Renal pelvis (tissue), 1 donor: ENCODE measurements at regions not wholly inside any gene's neighbourhood (a gene's known extent, or its start where the extent isn't known, plus 50 kb on each side); places are given as distances from the start of the nearest gene placed in this dataset.
"Not testable (repeated sequence)": the region's sequence is repeated elsewhere in the genome, so short reads cannot be mapped to it uniquely, and the experiment has no call there.

Experiments
- DNase-seq: peaks from one replicate; pipeline ENCODE4 v3.0.0-alpha.2; 2013

DNA sequence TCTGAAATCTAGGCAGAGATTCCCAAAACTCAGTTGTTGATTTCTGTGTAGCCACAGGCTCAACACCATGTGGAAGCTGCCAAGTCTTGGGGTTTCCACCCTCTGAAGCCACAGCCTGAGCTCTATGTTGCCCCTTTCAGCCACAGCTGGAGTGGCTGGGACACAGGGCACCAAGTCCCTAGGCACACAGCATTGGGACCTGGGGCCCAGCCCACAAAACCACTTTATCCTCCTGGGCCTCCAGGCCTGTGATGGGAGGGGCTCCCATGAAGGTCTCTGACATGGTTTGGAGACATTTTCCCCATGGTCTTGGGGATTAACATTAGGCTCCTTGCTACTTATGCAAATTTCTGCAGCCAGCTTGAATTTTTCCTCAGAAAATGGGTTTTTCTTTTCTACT lies 186.0 kb upstream of the SPOPL start:
- DNase-seq: not testable (repeated sequence)

DNA sequence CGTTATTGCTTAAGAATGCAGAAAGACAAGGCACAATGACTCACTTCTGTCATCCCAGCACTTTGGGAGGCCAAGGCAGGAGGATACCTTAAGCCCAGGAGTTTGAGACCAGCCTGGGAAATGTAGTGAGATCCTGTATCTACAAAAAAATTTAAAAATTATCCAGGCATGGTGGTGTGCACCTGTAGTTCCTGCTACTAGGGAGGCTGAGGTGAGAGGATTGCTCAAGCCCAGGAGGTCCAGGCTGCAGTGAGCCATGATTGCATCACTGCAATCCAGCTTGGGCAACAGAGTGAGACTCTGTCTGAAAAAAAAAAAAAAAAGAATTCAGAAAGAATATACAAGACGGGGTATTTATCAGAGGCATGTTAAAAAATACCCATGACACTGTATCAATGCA lies 182.0 kb upstream of the SPOPL start:
- no peak for DNase-seq

DNA sequence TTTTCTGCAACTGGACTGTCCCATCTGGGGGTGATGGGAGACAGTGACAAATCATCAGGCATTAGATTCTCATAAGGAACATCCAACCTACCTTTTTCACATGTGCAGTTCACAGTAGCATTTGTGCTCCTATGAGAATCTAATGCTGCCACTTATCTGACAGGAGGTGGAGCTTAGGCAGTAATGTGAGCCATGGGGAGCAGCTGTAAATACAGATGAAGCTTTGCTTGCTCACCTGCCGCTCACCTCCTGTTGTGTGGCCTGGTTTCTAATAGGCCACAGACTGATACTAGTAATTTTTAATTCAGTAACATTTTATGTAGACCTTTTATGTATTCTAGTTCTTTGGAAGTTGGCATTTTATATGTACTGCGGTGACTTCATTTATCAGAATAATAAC lies 180.1 kb upstream of the SPOPL start:
- no peak for DNase-seq

DNA sequence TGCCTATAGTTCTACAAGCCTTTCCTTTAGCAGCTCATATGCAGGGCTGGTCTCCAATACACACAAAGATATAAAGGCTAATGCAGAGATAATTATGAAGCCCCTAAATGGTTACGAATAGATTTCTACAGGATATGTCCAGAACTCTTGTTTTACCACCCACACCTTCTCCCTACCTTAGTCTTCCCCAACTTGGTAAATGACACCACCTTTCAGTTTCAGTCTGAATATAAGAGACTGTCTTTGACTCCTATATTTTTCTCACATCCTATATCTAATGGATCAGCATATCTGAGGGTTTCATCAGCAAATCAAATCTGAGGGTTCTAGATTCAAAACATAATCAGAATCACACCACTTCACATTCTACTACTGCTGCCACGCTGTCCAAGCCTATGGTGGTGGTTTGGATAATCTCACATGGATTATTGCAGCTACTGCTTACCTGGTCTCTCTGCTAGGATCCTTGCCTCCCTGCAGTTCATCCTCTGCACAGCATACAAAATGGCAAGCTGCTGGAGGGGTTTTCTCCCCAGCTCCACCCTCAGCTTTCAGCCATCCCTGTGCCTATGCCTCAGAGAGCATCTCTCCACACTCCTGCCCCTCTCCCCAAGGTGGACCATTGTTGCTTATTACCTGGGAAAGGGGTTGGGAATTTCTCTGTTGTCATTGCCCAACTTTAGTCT lies 178.0 kb upstream of the SPOPL start:
- DNase-seq: no peak

DNA sequence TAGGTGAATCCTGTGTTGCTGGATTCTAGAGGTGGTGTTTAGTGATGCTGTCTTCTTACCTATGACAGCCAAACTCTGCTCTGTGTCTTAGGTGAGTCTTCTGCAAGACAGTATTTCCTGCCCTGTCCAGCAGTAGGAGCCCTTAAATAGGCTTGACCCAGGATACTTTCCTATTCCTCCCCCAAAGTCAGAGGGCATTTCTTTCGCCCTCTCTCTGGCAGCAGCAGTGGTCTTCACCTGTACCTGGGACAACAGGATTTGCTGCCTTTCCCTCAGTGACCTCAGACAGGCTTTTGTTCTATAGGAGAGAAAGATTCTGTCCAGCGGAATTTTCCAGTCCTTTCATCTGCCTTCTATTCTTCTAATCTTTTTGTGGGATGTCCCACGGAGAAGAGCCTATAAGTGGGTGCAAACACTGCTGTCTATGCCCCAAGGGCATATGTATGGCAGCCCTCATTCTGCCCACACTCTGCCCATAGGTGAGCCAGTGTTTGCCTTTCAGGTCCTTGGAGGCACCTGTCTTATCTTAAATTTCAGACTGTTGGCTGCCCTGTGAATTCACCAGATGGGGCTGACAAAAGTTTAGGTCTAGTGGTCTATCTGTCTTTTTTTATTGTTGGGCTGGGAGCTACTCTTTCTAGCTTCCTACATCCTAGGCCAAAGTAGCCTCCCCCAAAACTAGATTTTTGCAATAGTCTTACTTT lies 177.3 kb upstream of the SPOPL start:
- no peak for DNase-seq

DNA sequence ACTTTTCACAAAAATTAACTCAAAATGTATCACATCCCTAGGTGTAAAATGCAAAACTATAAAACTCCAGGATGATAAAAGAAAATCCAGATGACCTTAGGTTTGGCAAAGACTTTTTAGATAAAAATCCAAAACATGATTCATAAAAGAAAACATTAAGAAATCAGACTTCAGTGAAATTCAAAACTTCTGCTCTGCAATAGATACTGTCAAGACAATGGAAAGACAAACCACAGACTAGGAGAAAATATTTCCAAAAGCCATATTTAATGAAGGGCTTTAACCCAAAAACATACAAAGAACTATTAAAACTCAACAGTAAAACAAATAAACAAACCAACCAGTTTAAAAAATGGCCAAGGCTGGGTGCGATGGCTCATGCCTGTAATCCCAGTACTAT lies 173.6 kb upstream of the SPOPL start:
- no peak for DNase-seq

DNA sequence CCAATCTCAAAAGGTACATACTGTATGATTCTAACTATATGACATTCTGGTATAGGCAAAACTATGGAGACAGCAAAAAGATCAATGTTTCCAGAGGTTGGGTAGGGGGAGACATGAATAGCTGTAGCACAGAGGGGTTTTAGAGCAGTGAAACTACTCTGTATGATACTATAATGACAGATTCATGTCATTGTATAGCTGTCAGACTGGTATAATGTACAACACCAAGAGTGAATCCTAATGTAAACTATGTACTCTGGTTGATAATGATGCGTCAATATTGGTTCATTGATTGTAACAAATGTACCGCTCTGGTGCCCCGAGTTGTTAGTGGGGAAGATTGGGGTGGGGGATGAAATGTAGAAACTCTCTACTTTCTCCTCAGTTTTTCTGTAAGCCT lies 172.4 kb upstream of the SPOPL start:
- DNase-seq: no peak

DNA sequence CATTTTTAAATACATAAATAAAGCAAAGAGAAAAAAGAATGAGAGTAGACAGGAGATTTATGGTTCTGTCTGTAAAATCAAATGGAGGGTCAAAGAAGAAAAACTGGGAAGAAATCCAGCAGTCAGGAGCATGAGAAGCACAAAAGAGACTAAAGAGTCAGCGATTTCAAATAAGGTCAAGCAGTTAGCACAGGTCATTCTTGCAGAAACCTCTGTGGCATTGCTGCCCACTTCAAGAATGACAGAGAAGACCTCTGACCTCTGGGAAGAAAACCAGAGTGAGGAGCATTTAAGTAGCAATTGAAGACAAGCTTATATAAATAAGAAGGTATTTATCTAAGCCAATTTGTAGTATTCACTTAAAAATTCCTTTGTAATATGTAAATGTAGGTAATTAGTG lies 172.0 kb upstream of the SPOPL start:
- no peak for DNase-seq

DNA sequence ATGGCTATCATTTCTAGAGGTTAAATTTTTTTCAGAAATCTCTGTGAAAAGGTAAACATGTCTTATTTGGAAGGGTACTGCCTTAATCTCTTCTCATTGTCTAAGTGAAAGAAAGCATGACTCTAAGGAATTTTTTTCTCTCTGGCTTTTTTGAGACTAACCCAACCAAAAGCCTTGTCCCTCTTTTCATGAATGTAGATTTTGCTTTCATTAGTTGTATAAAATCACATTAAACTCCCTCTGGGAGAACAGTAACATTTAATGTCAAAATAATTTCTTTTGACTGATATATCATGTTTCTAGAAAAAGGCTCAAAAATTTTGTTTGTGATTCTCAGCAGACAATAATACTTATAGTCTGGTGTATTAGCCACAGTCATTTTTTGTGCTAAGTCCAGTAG lies 168.4 kb upstream of the SPOPL start:
- no peak for DNase-seq

DNA sequence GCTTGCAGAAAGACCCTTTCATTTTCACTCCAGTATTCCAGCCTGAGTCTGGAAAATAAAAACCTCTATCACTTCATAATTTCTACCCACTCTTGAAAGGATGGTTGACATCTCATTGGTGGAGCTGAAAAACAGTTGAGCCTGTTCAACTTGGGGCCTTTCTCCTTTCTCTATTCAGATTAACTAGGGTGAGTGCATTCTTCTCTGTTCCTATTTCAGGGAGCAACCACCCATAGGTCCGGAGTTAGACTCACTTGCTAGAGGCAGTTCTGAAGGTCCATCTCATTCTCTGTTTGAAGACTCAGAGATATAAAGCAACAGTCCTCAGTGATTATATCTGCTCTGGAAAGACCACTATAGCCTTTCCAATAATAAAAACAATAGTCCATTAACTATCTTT lies 167.9 kb upstream of the SPOPL start:
- no peak for DNase-seq

DNA sequence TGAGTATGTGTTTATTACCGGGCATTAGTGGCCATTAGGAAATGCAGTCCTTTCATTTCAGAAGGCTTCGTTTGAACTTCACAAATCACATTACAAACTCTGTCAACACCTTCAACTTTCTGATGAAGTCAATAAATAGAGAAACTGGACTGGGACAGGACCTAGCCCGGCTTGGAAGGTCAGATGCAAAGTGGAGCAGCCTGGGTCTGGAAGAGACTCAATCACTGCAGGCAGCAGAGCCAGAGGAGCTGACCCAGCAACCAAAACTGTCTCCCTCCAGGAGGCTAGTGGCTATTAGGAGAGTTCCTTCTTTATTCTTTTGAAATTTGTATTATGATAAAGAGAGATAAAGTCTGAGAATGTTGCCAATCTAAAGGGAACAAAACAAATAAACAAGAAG lies 167.2 kb upstream of the SPOPL start:
- DNase-seq: no peak

DNA sequence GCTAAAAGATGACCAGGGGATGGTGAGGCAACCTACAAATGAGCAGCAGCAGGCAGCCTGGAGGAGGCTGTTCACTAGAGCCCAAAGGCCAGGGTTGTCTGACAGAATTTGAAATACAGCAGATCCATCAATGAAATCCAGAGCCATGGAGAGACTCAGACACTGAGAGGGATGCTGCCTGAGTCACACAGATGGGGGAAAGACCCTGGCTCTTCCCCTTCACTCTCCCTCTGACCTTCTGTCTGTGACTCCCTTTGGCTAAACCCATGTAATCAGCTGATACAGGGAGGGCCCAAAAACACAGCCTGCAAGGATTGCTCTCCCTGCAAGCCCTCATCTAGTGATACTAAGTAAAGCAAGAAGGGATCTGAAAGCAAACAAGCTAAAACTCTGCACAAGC lies 166.5 kb upstream of the SPOPL start:
- DNase-seq: no peak

DNA sequence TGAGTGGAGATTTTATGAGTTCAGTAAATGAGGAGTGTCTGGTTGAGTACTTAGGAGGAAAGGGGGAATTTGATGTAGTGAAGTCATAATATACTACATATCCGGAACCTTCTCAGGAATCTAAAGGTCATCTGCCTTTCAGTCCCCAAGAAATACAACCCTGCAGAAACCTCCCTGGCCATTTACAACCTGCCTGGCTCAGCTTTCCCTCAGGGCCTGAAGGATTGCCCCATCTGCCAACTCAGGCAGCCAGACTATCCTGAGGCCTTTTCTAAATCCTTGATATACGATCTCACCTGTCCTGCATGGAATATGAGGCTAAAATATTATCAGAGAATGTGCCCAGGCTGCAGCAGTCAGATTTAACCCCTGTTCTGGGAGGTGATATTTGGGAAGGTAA lies 165.4 kb upstream of the SPOPL start:
- no peak for DNase-seq

DNA sequence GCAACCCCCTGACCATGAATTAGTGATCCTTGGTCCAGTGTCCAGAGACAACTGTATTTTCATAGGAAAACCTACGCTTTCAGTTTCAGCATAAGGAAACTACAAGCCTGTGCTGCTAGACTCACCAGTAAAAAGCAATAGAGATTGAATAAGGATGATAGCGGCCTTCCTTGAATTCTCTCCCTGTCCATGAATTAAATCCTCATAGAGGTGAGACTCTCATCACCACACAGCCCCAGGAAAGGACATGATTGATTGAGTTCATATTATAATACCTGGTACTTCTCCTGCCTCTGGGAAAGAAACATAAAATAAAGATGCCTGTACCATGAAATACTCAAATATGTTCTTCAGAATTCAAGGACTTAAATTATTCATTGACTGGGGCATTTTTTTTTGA lies 146.3 kb upstream of the SPOPL start:
- DNase-seq: no peak

DNA sequence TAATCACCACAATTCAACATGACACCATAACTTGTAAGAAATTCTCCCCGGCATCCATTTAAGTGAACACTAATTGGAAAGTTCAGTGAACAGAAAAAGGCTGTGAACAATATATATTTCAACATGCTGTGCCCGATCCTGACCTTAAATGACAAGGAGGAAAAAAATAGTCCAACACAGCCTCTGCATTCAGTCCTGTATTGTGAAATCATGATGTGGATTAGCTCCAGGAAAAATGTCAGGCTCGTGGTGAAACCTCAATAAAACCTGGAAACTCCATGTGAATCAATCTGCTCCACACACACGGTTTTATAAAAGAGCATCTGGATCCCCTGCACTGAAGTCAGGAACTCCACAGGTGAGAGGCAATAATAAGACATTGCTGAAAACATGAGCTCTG lies 145.4 kb upstream of the SPOPL start:
- DNase-seq: no peak

DNA sequence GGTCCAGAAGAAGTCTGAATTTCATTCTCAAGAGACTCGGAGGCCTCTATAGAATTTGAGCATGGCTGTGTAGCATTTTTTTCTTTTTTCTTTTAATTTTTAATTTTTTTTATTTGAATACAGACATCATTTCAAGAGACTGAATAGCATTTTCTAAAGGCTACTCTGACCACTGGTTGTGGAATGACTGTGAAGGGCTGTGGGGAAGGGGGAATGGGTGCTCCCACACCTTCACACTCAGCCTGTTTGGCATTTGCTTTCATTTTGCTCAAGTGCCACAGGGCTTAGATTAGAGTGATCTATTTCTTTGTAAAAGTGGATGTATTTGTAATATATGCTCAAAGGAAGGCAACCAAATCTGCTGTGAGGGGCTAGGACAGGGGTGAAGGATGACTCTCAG lies 142.0 kb upstream of the SPOPL start:
- no peak for DNase-seq

DNA sequence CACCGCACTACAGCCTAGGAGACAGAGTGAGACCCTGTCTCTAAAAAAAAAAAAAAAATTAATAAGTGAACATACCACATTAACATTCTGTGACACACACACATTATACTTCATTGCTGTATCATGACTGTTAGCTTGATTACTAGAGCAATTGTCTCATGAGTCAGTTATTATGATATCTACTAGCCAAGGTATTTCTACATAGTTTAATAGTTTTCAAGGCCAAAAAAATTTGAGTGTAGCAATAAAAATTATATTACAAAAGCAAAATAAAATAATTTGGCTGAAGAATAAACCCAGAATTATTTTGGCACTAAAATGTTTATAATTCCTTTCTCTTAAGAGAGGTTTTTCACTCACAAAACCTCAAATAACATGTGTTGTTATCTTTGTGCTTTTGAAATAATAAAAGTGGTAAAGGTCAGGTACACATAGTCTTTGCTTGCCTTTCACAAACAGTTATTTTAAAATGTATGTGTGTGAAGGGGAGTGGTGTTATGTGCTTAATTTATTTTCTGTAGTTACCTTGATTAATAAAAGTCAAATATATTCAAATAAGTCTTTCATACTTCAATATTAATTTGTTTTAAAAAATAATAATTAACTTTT lies 136.9 kb upstream of the SPOPL start:
- DNase-seq: no peak

DNA sequence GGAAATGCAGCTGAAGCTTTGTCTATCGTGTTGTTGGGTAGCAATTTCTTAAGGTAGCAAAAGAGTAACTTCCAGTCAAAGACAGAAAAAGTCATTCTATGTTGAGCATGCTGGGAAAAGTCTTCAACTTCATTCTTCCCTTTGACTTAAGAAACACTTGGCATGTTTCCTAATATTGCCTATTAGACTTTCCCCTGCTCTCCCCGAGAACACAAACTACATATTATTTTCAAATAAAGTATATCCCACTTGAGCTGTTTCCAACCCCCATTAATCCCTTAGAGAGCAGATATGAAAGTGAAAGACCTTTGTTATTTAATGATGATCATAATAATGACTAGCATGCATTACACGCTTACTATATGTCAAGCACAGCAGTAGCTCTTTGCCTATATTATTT lies 136.0 kb upstream of the SPOPL start:
- DNase-seq: no peak

DNA sequence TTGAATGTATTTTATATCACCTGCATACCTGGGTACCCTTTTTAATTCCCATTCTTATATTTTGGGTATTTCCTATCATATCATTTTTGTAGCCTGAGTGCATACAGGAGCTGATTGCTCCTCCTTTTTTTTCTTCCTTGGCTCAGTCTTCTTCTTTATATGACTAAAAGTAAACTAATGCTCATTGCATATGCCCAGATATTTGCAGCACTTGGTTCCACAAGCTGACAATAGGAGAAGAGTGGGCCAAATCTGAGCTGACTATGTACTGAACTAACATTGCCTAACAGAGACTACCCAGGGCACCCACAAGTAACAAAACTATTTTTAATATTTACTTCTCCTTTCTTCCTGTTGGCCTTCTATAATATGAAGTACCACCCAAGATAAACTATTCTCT lies 131.7 kb upstream of the SPOPL start:
- DNase-seq: no peak

DNA sequence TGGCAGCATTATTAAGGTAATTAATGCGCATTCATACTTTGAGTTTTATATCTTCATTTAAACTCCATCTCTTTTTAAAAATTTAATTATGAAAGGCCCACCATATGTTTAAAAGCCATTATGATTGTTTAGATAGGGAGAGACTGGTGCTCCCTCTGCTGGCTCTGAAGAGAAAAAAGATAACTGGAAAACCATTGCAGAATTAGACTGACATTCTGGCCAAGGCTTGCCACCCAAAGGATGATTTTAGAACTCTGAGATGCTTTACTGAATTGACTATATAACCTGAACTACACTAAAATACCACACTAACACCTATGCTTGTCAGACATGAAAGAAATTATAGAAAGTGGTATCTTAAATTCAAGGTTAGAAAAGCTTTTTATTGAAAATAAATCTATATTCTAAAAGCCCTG lies 127.6 kb upstream of the SPOPL start:
- peak; percentile 31 for DNase-seq

DNA sequence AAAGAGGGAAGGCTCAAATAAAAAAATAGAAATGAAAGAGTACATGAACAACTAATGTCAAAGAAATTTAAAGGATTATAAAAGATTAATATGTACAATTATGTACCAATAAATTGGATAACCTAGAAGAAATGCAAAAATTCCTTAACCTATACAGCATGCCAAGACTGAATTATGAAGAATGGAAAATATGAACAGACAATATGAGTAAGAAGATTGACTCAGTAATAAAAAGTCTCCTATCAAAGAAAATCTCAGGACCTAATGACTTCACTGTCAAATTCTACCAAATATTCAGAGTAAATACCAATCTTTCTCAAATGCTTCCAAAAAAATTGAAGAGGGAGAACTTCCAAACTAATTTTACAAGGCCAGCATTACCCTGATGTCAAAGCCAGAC lies 120.2 kb upstream of the SPOPL start:
- DNase-seq: no peak

DNA sequence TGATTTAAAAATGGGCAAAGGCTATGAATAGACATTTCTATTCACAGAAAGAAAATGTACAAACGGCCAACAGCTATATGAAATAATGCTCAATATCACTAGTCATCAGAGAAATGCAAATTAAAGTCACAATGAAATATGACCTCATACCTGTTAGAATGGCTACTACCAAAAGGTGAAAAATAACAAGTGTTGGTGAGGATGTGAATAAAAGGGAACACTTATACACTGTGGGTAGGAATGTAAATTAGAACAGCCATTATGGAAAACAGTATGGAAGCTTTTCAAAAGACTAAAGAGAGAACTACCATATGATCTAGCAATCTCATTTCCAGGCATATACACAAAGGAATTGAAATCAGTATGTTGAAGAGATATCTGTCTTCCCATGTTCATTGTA lies 118.9 kb upstream of the SPOPL start:
- no peak for DNase-seq

DNA sequence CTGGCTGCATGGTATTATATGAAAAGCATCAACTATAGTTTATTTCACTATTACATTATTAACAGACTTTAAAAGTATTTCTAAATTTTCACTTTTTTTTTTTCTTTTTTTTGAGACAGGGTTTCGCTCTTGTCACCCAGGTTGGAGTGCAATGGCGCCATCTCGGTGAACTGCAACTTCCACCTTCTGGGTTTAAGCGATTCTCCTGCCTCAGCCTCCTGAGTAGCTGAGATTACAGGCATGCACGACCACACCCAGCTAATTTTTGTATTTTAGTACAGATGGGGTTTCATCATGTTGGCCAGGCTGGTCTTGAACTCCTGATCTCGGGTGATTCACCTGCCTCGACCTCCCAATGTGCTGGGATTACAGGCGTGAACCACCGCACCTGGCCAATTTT lies 115.4 kb upstream of the SPOPL start:
- DNase-seq: not testable (repeated sequence)

DNA sequence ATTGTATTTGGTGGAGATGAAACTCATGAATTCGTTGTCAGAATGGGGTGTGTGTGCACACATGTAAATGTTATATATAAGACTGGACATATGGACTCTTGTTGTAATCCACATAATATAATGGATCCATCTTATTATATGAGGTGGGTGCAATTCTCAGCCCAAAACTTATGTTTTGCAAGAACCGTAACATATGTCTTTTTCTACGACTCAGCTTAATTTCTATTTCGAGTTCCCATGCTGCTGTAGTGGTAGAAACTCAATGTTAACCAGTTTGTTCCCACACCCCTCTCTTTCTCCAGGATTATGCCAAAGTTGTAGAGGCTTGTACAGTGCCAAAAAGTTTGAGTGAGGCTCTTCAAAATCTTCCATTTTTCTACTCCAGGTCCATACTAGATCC lies 112.5 kb upstream of the SPOPL start:
- DNase-seq: no peak
